GM18951 (cell line): ENCODE measurements at regions not wholly inside any gene's neighbourhood (a gene's known extent, or its start where the extent isn't known, plus 50 kb on each side); places are given as distances from the start of the nearest gene placed in this dataset.

Source experiments
- POLR2A ChIP-seq: IDR thresholded peaks from 4 replicates; pipeline ENCODE4 v1.6.1; 2011; ENCODE audit warnings: mild to moderate bottlenecking; ENCODE audit not compliant: insufficient read length, insufficient read depth; ENCODE audit errors: extremely low read depth
- in situ Hi-C: fragments of 300-500 bp; cut with MboI; formaldehyde crosslinking; loops from one replicate; pipeline ENCODE4 v1.12.0; 2022; ENCODE audit warnings: low sequenced_read_pairs, mixed read lengths, inconsistent platforms; ENCODE audit not compliant: unreplicated experiment

DNA sequence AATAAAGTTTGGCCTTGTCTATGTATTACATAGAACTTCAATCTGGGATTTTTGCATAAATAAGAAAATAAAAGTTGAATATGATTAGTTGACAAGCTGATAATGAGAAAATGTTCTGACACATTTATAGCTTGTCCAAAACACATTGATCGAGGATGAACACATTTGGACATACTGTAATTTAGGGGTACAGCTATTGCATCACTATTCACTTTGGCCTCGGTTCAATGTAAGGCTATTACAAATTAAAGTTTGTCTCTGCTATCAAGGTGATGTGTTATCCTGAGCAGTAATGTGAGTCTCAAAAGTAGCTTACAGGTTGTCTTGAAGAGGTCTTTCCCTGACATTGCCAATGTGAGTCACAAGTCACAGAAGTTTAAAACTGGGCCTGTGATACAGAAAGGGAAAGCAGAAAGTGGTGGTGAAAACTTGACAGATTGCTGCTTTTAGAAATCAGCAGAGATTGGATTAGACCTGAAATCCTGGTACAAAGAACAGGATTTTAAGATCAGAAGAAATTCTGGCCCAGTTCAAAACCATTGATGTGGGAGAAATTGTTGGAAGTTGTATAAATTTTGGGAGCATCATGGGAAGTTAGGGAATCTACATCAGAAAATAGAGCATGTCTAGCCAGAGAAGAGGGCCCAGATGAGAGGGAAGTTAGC is 674.1 kb downstream of the NYAP2 start:
- in situ Hi-C loops: no loop called here
- TF ChIP-seq POLR2A: no peak

DNA sequence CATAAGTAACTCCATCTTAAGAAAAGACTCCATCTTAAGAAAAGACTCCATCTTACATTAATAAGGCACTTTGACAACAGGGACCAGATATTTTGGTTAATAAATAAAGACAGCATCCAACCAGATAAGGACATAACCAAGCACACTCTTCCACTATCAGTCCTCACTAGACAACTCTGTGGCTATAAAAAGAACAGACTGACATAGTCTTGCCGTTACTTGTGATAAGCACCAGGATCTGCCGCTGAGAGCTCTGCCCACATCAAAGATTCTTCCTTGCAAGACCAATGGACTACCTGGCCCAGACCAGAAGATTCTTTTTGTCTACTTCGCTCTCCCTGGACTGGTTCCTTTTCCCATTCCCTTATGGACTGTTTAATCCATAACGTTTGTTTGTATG is 667.4 kb downstream of the NYAP2 start:
- in situ Hi-C loops: no loop called here
- TF ChIP-seq POLR2A: no peak

DNA sequence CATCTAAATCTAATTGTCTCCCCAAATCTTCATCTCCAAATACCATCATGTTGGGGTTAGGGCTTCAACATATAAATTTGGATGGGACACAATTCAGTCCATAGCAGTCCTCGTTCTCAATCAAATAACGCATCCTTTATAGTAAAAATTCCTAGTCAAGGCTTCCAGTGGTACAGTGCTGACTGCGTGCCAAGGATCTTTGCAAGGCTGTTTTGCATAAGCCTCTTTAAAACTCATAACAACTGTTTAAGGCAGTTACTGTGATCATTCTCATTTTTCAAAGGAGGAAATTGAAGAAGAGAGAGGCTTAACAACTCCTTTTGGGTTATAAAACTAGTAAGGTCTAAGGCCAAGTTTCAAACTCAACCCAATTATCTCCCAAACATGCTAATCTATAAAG is 666.9 kb downstream of the NYAP2 start:
- no peak for TF ChIP-seq POLR2A

DNA sequence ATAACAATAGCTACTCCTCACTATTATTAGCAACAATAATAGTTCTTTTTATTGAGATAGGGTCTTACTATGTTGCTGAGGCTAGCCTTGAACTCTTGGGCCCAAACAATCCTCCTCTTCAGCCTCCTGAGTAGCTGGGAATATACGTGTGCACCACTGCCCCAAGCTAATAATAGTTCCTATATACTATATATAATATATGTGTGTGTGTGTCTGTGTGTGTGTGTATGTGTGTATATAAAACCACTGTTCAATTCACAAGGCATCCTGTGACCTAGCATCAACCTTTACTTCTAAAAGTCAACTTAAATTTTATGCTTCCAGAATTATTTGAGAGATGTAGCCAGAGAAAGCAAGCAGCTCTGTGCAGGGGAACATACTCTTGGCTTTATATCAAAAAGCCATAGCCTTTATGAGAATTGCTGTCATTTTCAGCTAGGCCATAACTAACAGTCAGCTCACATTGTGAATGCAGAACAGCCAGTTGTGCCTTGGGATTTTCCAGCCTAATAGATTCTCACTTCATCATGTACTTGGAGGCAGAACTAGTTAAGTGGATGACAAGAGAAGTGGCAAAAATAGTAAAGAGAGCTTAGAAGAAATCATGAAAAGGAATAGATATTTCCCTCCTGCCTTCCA is 665.5 kb downstream of the NYAP2 start:
- TF ChIP-seq POLR2A: no peak
- in situ Hi-C loops: no loop called here

More for the DNA sequence above, 666.9 kb downstream of the NYAP2 start:
- in situ Hi-C loops: no loop called here

DNA sequence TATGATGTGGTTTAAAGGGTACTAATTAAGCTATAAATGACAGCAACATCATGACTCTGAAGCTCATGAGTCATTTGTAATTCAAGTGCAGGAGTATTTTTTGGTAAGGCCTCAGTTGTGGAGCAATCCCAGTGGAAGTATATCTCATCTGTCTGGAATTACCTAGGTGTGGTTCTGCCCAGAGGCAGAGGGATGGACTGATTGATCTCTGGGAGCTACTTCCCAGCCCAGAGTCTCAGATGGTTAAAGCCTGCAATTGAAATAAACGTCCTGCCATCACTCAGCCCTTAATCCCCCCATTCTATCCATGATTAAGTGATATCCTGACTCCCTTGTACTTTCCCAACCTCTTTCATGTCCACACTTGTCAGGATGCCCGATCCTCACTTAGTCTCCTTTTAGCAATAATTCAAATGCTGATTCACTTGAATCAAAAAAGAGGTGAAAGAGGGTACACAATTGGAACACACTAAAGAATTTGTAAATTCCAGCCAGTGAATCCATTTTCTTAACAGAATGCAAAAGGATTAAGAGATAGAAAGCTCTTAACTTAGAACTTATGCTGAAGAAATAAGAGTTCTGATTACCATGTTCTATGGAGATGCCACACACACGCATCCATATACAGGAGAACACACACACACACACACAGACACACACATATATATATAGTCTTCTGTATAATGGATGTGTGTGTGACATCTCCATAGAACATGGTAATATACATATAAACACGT is 664.4 kb downstream of the NYAP2 start:
- in situ Hi-C loops: no loop called here
- no peak for TF ChIP-seq POLR2A

DNA sequence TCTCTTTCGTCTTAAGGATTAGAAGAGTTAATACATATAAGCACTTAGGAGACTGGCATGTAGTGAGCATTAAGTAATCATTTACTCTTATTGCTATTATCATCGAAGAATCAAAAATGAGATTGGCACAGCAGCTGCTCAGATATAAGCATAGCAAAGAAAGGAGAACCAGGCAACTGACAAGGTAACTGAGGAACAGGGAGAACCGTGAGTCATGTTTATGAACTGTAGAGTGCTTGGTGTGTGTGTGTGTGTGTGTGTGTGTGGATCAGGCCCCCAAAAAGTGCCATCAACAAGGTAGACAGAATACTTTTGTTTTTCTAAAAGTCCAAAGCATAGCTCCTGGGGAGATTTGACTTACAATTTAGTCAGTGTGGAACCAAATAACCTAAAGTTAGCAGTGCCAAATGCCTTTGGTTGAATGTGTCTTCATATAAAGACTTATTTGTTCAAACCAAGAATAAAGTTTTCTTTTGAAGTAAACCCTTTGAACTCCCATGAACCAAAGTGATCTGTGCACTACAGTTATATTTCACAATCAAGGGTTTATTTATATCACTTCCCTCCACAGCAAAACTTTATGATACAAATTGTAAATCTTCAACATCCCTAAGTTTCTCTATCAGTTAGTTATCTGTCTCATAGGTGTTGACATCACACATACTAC is 660.6 kb downstream of the NYAP2 start:
- in situ Hi-C loops: no loop called here

DNA sequence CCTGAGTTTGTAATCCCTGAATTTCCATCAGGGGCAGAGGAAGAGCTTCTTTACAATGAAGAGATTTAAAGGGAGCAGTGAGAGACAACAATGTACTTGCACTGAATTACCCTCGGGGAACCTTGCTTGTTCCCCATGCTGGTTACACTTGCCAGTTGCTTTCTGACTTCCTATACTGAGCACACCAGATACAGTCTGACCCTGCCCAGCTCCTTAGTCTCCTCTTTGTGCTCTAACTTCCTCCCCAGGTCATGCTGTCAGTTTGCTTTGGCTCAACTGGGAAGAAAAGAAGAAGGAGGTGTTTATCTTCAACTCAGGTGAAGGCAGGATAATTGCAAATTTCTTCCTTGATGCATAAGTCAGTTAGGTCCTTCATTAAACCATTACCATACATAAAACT is 658.4 kb downstream of the NYAP2 start:
- TF ChIP-seq POLR2A: no peak
- in situ Hi-C loops: no loop called here

More for the DNA sequence above, 660.6 kb downstream of the NYAP2 start:
- no peak for TF ChIP-seq POLR2A

DNA sequence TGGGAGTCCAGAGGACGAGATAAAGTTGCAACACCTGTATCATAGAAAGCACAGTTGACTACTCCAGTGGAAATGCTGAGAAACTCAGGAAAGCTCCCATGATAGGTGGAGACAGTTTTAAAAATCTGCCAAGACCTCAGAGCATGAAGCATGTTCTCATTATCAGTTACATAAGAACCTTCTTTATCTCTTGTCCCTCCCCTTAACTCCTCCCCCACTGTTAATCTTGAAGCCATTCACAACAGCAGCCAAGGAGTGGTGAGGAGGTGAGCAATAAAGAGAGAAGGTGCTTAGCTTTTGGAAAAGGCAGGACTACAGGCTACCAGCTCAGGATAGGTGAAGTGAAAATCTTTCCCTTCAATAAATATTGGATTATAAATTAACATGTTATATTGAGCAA is 657.9 kb downstream of the NYAP2 start:
- TF ChIP-seq POLR2A: no peak

DNA sequence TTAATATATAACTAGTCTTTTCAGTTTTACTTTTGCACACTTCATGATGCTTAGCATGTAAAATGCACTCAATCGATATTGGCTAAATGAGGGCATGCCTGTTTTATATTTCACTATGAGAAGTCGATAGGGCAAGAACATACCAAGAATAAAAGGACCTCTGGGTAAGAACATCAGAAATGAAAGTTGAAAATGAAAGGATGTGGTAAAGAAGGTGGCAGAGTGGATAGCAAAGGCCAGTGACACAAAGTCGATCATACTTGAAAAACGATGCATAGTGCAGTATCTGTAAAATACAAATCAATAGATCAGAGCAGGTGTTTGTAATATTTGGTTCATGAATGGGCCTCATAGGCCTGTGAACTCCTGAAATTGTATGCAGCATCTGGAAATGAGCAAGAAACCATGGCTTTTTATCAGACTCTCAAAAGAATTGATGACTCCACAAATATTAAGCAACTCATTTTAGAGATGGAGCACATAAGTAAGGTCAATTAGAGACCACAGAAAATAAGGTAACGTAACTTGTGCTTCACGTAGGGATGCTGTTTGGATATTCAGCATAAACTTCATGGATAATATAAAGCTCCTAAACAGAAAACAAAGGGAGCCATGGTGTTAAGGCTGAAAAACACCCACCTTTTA is 653.4 kb downstream of the NYAP2 start:
- in situ Hi-C loops: no loop called here
- no peak for TF ChIP-seq POLR2A

More for the DNA sequence above, 657.9 kb downstream of the NYAP2 start:
- in situ Hi-C loops: no loop called here

DNA sequence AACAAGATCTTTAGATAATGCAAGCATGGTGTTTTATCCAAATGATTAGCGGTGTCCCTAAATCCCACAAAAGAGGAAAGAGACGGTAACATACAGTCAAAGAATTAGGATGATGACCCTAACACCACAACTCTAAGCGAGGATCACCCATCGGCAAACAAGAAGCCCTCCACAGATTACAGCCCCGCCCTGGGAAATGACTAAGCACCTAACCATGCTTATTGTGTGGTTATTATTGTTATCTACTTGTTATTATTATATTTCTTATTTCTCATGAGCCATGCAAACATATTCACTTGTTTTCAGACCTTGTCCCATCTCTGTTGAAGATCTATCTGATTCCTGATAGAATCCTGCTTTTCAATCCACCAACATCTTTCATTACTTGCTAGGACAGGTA is 651.3 kb downstream of the NYAP2 start:
- in situ Hi-C loops: no loop called here
- no peak for TF ChIP-seq POLR2A

DNA sequence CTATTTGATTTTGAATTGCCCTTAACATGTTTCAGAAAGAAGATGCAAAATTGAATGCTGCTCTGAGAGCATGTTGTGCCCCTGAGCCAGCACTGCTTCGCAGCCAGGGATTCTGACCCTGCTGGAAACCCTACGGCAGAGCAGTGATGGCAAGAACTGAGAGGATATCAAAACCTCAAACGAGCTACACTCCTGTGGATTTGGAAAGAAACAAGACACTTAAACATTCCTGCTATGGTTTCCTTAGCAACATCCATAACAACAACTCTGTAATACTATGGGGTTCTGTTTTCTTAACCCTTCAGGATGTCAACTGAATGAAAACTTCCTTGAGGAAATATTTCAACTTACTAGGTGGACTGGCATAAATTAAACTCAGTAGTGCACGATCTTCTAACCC is 649.1 kb downstream of the NYAP2 start:
- in situ Hi-C loops: no loop called here
- TF ChIP-seq POLR2A: no peak

DNA sequence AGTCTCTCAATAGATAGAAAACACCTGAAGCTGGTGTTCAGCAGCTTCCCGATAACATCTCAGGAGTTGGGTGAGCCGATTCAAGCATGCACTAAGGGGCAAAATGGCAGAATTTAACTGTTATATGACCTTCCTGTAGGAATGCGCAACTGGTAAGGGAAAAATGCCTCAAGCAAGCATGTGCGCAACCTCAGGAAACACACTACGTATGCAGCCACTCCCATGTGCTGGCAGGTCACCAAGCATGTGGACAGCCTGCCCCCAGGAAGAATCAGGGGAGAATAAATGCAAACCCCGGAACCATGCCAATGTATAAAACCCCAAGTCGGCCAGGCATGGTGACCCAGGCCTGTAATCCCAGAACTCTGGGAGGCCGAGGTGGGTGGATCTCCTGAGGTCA is 645.6 kb downstream of the NYAP2 start:
- no peak for TF ChIP-seq POLR2A
- in situ Hi-C loops: no loop called here

DNA sequence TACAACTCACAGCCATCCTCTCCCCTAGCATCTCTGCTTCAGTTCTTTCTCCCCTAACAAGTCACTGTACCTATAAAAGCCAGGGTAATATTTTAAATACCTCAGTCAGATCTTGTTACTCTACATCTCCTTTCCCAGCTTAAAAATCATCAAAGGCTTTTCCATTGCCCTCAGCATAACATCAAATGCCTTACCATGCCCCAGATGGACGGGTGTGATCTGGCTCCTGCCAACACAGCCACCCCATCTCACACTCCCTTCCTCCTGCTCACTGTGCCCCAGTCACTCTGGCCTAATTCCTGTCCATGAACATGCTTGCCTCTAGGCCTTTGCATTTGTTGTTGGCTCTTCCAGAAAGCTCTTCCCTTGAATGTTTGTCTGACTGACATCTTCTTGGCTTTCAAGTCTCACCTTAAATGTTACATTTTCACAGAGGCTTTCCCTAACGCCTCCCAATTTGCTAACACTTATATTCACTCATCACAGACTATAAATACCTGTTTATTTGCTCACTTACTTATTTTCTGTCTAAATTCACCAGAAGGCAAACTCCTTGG is 640.9 kb downstream of the NYAP2 start:
- no peak for TF ChIP-seq POLR2A
- in situ Hi-C loops: no loop called here
